ENCODE measurements at regions not wholly inside any gene's neighbourhood (a gene's known extent, or its start where the extent isn't known, plus 50 kb on each side); places are given as distances from the start of the nearest gene placed in this dataset.

GRCh38 chr10:101287183-101287996 is 58.1 kb upstream of the LBX1 start:
- peaks cover 2% of the 10 kb centered on the region for H3K4me1 ChIP-seq (ENCODE audit: control insufficient read depth, extremely low read depth, insufficient read depth, low read length)
- BruUV-seq (replicated peaks) = no TSS peak
- no peak overlapping the region for H2AFZ ChIP-seq (ENCODE audit: low read depth, low read length)
- no peak overlapping the region for H3K9ac ChIP-seq (replicated peaks; ENCODE audit: extremely low read depth, insufficient read depth, low read length)
- dilution Hi-C loops (cut with MboI; ENCODE audit: extremely low pct_ligation_motif_present, low sequenced_read_pairs) (no loop called here), intact Hi-C loops (cut with micrococcal nuclease) (no loop called here)
- H3K4me2 ChIP-seq (ENCODE audit: insufficient read depth, low read length) = no peak overlapping the region
- no peak overlapping the region for H3K4me3 ChIP-seq (replicated peaks in 1 of 3; ENCODE audit: insufficient read depth in 1 of 3, low read depth in 1 of 3, low read length in 3 of 3)
- H3K79me2 ChIP-seq (ENCODE audit: control insufficient read depth, insufficient read depth, low read length) = no peaks in the 10 kb centered on the region
- H3K27me3 ChIP-seq (ENCODE audit: control insufficient read depth in 2 of 2, insufficient read depth in 2 of 2, low read length in 2 of 2) = peaks cover 73 to 76% of the 10 kb centered on the region in 2 experiments
- H3K36me3 ChIP-seq (ENCODE audit: control insufficient read depth in 2 of 2, extremely low read depth in 1 of 2, insufficient read depth in 2 of 2, low read length in 2 of 2) = no peaks in the 10 kb centered on the region
- POLR2A ChIA-PET = no interaction called here
- FAIRE-seq = no peak
- no peak overlapping the region for H3K27ac ChIP-seq (ENCODE audit: insufficient read depth, low read depth, low read length)
- no peaks in the 10 kb centered on the region for H3K9me1 ChIP-seq (replicated peaks; ENCODE audit: control insufficient read depth, extremely low read depth, insufficient read depth, low read length)
- H4K20me1 ChIP-seq (replicated peaks; ENCODE audit: control insufficient read depth, extremely low read depth, insufficient read depth, low read length) = no peaks in the 10 kb centered on the region
- TF ChIP-seq FOS (IDR thresholded peaks at IDR 0.05; ENCODE audit: borderline replicate concordance, insufficient read depth, low read length) (no peak), POLR2A (IDR thresholded peaks at IDR 0.05; ENCODE audit: low read depth, low read length) (no peak), MYC (IDR thresholded peaks at IDR 0.05; ENCODE audit: low read depth, low read length) (no peak), EZH2 (IDR thresholded peaks at IDR 0.05; ENCODE audit: borderline replicate concordance, low read depth, low read length, severe bottlenecking) (peak; percentile 47)
- H3K9me3 ChIP-seq (replicated peaks; ENCODE audit: control insufficient read depth, insufficient read depth, low read length) = no peaks in the 10 kb centered on the region
- DNase-seq (ENCODE audit: low read depth, low spot score) = no peak
- CTCF ChIA-PET = interaction anchor here (0.7 to 4.6 kb wide), 16 partner anchors 8 to 494 kb away, joined by 3 to 46 read pairs (median 5); no protein-coding TSS in a partner anchor

GRCh38 chr10:101287997-101288635 is 58.9 kb upstream of the LBX1 start:
- DNase-seq (ENCODE audit: low read depth, low spot score) = peak; percentile 24
- Histone ChIP-seq H3K9me3 (replicated peaks; ENCODE audit: control insufficient read depth, insufficient read depth, low read length) (no peaks in the 10 kb centered on the region), H3K4me3 (replicated peaks in 1 of 3; ENCODE audit: insufficient read depth in 1 of 3, low read depth in 1 of 3, low read length in 3 of 3) (no peak overlapping the region), H3K27me3 (ENCODE audit: control insufficient read depth in 2 of 2, insufficient read depth in 2 of 2, low read length in 2 of 2) (peaks cover 71 to 73% of the 10 kb centered on the region in 2 experiments), H3K9me1 (replicated peaks; ENCODE audit: control insufficient read depth, extremely low read depth, insufficient read depth, low read length) (no peaks in the 10 kb centered on the region), H3K36me3 (ENCODE audit: control insufficient read depth in 2 of 2, extremely low read depth in 1 of 2, insufficient read depth in 2 of 2, low read length in 2 of 2) (no peaks in the 10 kb centered on the region), H3K4me2 (ENCODE audit: insufficient read depth, low read length) (no peak overlapping the region), H3K4me1 (ENCODE audit: control insufficient read depth, extremely low read depth, insufficient read depth, low read length) (peaks cover 2% of the 10 kb centered on the region), H3K79me2 (ENCODE audit: control insufficient read depth, insufficient read depth, low read length) (no peaks in the 10 kb centered on the region), H3K9ac (replicated peaks; ENCODE audit: extremely low read depth, insufficient read depth, low read length) (no peak overlapping the region), H2AFZ (ENCODE audit: low read depth, low read length) (no peak overlapping the region), H3K27ac (ENCODE audit: insufficient read depth, low read depth, low read length) (no peak overlapping the region), H4K20me1 (replicated peaks; ENCODE audit: control insufficient read depth, extremely low read depth, insufficient read depth, low read length) (no peaks in the 10 kb centered on the region)
- ChIA-PET CTCF (interaction anchor here (0.6 to 4.6 kb wide), 21 partner anchors 9 to 493 kb away, joined by 3 to 46 read pairs (median 4); no protein-coding TSS in a partner anchor), POLR2A (no interaction called here)
- intact Hi-C loops (cut with micrococcal nuclease) = loop anchor here (1.0 kb wide), 1 partner anchor 154 kb away; no protein-coding TSS in a partner anchor
- BruUV-seq (replicated peaks) = no TSS peak
- TF ChIP-seq CTCF (IDR thresholded peaks at IDR 0.05; ENCODE audit: extremely low read depth in 1 of 2, insufficient read depth in 1 of 2, low read depth in 1 of 2, low read length in 2 of 2) (peak; percentile 32 to 49), GATA2 (IDR thresholded peaks at IDR 0.05; ENCODE audit: insufficient read depth, insufficient read length, low read depth, low read length) (no peak), JUN (IDR thresholded peaks at IDR 0.05; ENCODE audit: borderline replicate concordance, insufficient read depth, insufficient read length, low read depth) (no peak), MAX (IDR thresholded peaks at IDR 0.05; ENCODE audit: insufficient read depth, insufficient read length) (no peak), POLR2A (IDR thresholded peaks at IDR 0.05; ENCODE audit: low read depth, low read length) (no peak)
- no peak for FAIRE-seq
- dilution Hi-C loops (cut with MboI; ENCODE audit: extremely low pct_ligation_motif_present, low sequenced_read_pairs) = no loop called here

All from endothelial cell of umbilical vein (primary cell).